Thyroid gland (tissue), 4 donors: ENCODE measurements at regions not wholly inside any gene's neighbourhood (a gene's known extent, or its start where the extent isn't known, plus 50 kb on each side); places are given as distances from the start of the nearest gene placed in this dataset.

Experiments
- CTCF ChIP-seq, 6 experiments: fragments of 200-600 bp in 3 of 6; fragments of 450-650 bp in 3 of 6; sonication (generic) in 3 of 6; IDR thresholded peaks; one replicate each; pipeline ENCODE4 v1.5.1; 2016 to 2019; ENCODE audit warnings: antibody characterized with exemption in 6 of 6, mild to moderate bottlenecking in 2 of 6, inconsistent platforms in 1 of 6, moderate library complexity in 1 of 6
- POLR2A ChIP-seq, 2 donors: fragments of 450-650 bp; IDR thresholded peaks; one replicate each; pipeline ENCODE4 v1.6.1; 2017; ENCODE audit warnings: antibody characterized with exemption in 2 of 2, mild to moderate bottlenecking in 2 of 2, moderate library complexity in 1 of 2

DNA sequence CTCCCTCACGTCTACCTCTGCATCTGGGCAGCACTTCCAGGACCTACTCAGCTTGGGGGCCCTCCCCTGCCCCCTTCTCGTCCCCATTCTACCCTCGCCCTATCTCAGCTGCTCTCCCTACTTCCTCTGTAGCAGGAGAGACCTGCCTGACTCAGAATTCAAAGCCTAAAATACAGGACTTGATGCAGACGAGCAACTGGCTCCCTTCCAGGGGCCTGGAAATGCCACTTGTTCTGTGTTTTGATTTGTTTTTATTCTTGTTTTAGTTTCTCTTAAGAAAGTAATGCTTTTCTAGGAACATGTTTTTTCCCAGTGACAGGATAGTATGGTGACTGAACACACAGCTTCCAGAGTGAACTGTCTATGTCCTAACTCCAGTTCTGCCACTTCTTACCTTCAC lies 320.4 kb upstream of the CDH4 start:
- TF ChIP-seq CTCF (IDR thresholded peaks at IDR 0.05) (no peak), POLR2A (IDR thresholded peaks at IDR 0.05) (no peak)
